G401.6 (cell line): ENCODE measurements at regions not wholly inside any gene's neighbourhood (a gene's known extent, or its start where the extent isn't known, plus 50 kb on each side); places are given as distances from the start of the nearest gene placed in this dataset.
"Not testable (repeated sequence)": the region's sequence is repeated elsewhere in the genome, so short reads cannot be mapped to it uniquely, and the experiment has no call there.

ENCODE experiments used
- FAIRE-seq: peaks from 2 replicates; lab custom pipeline; 2012; peaks lifted over from hg19 to GRCh38; lab: Jason Lieb, UNC

GRCh38 chr4:59727745-59728144 lies 1472.4 kb upstream of the ADGRL3 start:
- FAIRE-seq, result no peak

DNA sequence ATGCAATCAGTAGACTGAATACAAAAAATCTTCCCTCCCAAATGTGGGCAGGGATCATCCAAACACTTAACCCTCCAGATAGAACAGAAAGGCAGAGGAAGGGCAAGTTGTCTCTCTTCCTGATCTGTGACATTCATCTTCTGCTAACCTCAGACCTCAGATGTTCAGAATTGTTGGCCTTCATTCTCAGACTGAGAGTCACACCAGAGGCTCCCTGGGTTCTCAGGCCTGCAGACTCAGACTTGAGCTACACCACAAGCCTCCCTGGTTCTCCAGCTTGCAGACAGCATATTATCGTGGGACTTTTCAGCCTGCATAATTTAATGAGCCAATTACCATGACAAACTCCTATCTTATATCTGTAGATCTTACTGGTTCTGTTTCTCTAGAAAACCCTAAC lies 1471.6 kb upstream of the ADGRL3 start:
- no peak for FAIRE-seq

- FAIRE-seq, result no peak
These were observed 1470.8 kb upstream of the ADGRL3 start for GRCh38 chr4:59729321-59729720.

DNA sequence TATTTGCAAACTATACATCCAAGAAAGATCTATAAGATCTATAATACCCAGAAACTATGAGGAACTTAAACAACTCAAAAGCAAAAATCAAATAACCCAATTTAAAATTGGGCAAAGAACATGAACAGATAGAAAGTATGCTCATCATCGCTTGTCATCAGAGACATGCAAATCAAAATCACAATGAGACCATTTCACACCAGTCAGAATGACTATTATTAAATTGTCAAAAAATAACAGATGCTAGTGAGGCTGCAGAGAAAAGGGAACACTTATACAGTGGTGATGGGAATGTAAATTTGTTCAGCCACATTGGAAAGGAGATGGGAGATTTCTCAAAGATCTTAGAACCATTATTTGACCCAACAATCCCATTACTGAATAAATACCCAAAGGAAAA lies 1451.7 kb upstream of the ADGRL3 start:
- FAIRE-seq, result no peak

- no peak for FAIRE-seq
These were observed 1440.9 kb upstream of the ADGRL3 start for GRCh38 chr4:59759082-59759825.

DNA sequence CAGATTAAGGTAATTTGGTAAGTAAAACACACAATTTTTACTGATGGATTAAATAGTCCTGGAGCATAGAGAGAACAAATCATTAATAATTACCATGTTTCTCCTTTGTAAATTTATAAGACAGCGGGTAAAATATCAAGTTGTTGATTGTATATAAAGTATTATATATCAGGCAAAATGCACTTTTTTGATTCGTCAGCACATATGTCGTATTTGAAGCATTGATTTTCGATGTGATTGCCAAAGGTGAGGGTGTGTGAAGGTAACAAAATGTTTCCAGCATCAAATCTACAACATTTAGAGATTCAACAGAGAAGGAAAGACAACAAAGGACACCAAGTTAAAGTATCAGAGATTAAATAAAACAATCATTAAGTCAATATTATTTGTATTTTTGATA lies 1437.8 kb upstream of the ADGRL3 start:
- no peak for FAIRE-seq

DNA sequence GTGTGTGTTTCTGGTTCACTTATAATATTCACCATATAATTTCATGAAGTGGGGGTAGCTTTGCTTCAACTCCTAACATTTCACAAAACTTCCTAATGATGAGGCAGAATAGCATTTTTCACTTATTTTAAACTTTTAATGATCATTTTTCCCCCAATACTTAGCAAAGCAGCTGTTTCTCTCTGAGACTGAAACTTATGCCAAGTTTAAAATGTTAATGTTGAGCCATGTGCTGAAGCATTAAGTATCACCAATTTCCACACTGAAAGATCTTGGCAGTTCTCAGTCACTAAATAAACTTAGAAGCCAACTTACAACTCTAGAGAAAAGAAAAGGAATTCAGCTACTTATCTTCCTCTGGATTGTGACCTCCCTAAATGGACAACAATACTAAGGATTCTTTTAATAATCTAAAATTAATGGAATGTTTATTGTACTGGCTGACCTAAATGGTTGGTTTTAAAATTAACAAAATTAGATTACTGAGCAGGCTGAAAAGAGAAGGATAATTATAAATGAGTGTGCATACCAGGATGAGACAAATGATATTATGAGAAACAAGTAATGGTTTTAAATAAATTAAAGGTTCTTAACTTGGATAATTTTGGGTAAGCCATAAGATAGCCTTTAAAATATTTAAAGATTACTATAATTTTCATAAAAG lies 1429.4 kb upstream of the ADGRL3 start:
- no peak for FAIRE-seq

DNA sequence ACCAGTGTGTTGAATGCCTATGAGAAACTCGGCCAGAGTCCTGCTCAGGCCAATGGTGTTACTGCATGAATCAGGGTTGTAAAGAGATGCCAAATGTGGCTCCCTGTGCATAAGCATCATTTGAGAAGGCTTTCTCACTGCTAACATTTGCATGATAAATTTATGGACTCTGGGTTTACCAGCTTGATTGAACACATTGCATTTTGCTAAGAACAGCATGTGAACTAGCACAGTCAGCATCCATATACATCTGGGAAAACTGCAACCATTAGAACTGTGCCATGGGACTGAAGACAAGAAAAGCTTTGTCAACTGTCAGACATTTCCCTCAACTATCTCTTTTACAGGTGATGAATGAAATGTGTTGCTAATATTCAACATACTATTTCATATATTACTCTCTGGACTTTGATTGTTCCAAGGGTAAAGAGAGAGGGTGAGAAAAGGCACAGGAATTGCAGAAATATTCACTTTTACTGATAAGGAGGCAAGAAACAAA lies 1427.4 kb upstream of the ADGRL3 start:
- no peak for FAIRE-seq

- not testable (repeated sequence) for FAIRE-seq
These were observed 1419.9 kb upstream of the ADGRL3 start for GRCh38 chr4:59780271-59780670.

- FAIRE-seq, result peak; percentile 63
These were observed 1395.0 kb upstream of the ADGRL3 start for GRCh38 chr4:59805176-59805575.

DNA sequence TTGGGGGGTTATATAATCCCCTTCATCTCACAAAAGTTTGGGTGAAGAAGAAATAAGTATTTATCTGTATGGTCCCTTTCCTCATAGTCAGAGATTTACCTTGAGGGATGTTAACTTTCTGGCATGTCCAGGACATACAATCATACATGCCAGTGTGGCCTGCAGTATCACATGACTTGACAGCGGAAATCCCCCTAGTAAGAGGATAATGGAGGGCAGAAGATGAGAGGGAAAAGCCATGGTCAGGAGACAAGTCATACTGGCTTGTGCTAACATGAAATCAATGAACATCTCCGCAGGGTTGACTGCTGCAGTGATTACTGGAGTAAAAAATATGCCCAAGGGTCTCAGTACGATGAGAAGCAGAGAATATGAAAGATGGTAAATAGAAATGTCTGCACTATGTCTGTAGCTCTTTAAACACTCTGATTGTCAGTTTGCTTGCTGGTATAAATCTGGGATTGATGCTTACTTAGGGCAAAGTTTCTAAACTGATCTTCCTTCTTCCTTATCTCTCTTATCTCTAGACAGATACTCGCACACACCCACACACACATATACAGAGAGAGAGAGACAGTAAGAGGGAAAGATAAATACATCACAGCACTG lies 1385.6 kb upstream of the ADGRL3 start:
- no peak for FAIRE-seq

DNA sequence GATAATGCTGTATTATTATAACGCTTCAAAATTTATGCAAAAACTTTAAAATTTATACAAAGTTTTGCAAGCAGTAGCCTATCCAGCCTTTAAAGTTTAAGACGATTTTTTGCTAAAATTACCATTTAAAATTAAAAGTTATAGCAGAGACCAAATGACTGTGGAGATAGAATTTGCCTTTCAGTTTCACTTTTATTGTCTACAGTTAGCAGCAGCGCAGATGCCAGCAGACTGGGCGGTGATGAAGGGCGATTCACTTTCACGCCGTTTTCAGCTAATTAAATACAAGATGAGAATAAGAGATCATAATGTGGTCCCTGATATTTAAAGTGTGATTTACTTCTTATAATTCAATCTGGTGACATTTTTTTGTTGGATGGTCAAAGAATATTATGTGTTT lies 1381.5 kb upstream of the ADGRL3 start:
- no peak for FAIRE-seq

DNA sequence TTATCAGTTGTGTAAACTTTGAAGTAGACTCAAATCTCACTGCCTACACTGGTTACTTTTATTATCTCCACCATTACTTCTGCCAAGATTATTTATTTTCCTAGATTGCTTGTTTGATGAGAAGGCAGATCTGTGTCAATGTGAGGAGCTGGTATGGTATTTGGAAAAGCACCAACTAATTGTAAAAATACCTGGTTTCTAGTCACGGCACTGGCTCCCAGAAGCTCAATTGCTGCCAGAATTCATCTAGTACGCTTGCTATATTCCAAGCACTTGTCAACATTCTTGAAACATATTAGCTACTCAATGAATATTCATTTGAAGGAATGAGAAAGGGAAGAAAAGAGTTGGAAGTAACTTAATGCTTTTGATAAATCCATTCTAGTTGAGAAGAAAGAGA lies 1376.8 kb upstream of the ADGRL3 start:
- no peak for FAIRE-seq

- FAIRE-seq, result no peak
These were observed 1375.0 kb upstream of the ADGRL3 start for GRCh38 chr4:59825104-59825503.

GRCh38 chr4:59831746-59832145 lies 1368.4 kb upstream of the ADGRL3 start:
- FAIRE-seq, result no peak

GRCh38 chr4:59834943-59835342 lies 1365.2 kb upstream of the ADGRL3 start:
- no peak for FAIRE-seq

GRCh38 chr4:59837751-59838150 lies 1362.4 kb upstream of the ADGRL3 start:
- FAIRE-seq, result no peak

DNA sequence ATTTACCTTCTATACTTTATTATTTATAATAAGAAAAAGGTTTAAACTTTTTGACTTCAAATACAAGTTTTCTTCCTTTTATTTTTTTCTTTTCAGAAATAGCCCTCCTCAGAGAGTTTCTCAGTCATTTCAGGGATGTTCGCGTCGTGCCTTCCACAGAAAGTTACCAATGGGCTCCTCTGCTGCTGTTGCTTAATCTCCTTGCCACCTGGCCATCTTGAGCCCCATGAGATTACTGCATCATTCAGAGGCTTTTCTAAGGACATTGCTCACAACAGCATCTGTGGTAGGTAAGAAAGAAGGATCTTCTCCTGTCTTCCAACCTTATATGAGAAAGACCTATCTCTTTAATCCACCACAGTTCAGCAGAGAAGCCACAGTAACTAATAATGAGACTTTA lies 1361.9 kb upstream of the ADGRL3 start:
- FAIRE-seq, result no peak

DNA sequence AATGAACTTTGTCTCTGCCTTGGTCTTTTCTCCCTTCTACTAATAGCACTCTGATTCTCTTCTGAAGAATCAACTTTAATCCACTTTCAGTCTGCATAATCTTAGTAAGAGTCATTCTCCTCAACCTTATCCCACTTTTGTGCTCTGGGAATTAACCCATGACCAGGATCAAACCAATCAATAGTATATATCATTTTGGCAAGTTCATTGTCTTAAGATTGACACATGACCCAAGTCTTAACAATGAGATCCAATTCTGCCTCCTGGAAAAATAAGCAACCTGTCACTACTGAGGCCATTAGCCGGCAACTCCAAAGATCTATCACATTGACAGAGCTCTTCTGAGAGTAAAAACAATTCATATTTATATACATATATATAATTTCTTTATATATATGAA lies 1358.4 kb upstream of the ADGRL3 start:
- no peak for FAIRE-seq

DNA sequence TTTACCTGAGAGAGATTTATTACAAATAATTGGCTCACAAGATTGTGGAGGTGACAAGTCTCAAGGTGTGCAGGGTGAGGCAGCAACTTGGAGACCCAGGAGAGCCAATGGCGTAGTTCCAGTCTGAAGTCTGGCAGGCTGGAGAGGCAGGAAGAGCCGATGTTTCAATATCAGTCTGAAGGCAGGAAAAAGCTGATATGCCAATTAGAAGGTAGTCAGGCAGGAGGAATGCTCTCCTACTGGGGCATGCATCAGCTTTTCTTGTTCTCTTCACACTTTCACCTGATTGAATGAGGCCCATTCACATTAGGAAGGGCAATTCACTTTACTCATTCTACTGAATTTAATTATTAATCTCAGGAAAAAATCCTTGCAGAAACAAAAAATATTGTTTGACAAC lies 1351.7 kb upstream of the ADGRL3 start:
- no peak for FAIRE-seq

DNA sequence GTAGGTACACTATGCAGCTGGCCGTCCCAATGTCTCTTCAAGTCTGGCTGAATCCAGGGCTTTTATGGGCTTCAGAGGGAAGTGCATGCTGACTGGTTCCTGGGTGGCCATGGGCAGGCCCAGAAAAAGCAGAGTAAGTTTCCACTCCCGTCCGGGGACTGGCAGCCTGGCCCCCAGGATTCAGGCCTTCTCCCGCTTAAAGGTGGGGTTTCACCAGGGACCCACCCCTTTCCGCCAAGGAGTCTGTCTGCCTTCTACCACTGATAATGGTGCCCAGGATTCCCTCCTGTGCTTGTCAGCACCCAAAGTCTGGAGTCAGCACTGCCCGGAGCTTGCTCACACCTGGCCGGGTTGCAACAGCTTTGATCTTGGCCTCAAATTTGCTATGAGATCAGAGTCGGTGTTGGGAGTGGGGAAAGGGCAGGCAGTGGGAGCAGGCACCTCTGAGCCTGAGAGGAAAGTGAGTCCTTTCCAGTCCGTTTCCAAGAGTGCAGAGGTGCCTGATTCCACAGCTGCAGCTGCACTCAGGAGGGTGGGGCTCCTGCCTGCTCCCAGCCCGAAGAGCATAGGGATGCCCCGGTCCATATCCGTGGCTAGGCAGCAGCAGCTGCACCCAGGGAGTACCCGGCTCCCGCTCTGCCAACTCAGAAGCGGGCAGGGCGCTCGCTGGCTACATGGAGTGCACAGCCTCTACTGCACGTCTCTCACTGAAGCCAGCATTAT lies 1344.3 kb upstream of the ADGRL3 start:
- FAIRE-seq, result no peak

- no peak for FAIRE-seq
These were observed 1331.1 kb upstream of the ADGRL3 start for GRCh38 chr4:59869056-59869455.

- no peak for FAIRE-seq
These were observed 1330.6 kb upstream of the ADGRL3 start for GRCh38 chr4:59869559-59869958.
